NT2/D1 (cell line): ENCODE measurements at regions not wholly inside any gene's neighbourhood (a gene's known extent, or its start where the extent isn't known, plus 50 kb on each side); places are given as distances from the start of the nearest gene placed in this dataset.

Experiments
- SUZ12 ChIP-seq: IDR thresholded peaks from 2 replicates; pipeline ENCODE4 v1.6.1; 2011; ENCODE audit not compliant: insufficient read length, insufficient read depth; ENCODE audit errors: extremely low read depth
- YY1 ChIP-seq: IDR thresholded peaks from 2 replicates; pipeline ENCODE4 v1.6.1; 2011; ENCODE audit not compliant: insufficient read length, insufficient read depth
- ZNF274 ChIP-seq: IDR thresholded peaks from 2 replicates; pipeline ENCODE4 v1.6.1; 2011; ENCODE audit warnings: mild to moderate bottlenecking, low read depth, low read length

- TF ChIP-seq ZNF274 (no peak), YY1 (no peak), SUZ12 (no peak)
Measured at GRCh38 chr13:29937379-29937778, 87.0 kb upstream of the UBL3 start.
